Left renal pelvis (tissue), 4 donors: ENCODE measurements at regions not wholly inside any gene's neighbourhood (a gene's known extent, or its start where the extent isn't known, plus 50 kb on each side); places are given as distances from the start of the nearest gene placed in this dataset.

Experiments
- DNase-seq, 4 donors: peaks; one replicate each; pipeline ENCODE4 v3.0.0-alpha.2; 2013; ENCODE audit warnings: low read depth in 4 of 4, low spot score in 3 of 4

DNA sequence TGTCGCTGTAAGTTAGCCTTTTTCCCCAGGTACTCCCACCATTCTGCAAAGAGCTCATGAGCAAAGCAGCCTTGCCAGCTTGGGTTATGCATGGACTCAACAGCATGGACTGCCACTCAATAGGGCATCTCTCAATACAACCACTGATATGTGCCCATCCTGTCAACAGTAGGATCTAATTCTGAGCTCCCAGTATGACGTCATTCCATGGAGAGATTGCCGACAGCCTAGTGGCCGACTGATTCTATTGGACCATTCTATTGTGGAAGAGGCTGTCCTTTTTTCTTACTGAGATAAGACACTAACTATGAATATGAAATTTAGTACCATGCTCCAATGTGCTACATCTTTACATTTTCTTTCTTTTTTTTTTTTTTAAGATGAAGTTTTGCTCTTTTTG, 2389.0 kb upstream of the AGA start:
- DNase-seq: no peak

DNA sequence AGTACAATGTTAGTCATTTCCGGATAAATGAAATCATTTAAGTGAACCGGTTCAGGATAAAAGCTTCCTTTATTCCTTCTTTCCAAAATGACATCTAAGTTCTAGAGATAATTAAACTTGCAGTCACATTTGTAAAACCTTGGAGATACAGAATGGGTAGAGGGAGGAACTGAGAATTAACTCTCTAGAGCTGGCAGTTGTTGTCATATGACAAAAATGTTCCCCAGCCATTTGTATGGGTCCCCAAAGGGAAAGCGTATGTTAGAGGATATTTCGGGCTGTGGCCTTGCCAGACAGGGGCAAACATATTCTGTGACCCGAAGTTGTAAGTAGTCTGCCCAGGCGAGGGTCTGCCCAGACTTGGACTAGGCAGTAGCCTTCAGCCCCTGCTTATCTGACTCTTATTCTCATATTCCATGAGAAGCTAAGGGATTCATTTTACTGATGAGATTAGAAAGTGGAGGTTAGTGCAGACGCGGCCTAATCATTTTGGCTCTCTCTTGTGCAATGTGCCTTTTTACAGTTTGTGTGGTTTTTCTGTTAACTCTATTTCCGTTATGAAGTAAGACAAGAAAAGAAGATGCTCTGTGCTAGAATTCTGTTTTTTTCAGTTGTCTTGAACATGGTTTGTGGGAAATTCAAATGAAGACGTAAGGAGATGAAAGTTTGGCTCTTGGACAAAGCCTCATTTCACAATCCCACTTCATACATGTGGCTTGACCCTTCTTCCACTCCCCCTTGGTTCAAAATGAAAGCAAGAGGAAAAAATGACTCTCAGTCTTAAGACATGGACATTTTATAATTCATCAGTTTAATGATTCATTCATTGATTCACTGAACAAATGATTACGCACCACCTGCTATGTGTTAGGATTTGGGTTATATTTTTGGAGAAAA, 2394.2 kb upstream of the AGA start:
- DNase-seq: no peak

- no peak for DNase-seq
Measured at GRCh38 chr4:179843370-179843769, 2399.8 kb upstream of the TENM3 start.

GRCh38 chr4:179855469-179855868, 2387.7 kb upstream of the TENM3 start:
- no peak for DNase-seq

GRCh38 chr4:179858221-179858620, 2385.0 kb upstream of the TENM3 start:
- DNase-seq: no peak

DNA sequence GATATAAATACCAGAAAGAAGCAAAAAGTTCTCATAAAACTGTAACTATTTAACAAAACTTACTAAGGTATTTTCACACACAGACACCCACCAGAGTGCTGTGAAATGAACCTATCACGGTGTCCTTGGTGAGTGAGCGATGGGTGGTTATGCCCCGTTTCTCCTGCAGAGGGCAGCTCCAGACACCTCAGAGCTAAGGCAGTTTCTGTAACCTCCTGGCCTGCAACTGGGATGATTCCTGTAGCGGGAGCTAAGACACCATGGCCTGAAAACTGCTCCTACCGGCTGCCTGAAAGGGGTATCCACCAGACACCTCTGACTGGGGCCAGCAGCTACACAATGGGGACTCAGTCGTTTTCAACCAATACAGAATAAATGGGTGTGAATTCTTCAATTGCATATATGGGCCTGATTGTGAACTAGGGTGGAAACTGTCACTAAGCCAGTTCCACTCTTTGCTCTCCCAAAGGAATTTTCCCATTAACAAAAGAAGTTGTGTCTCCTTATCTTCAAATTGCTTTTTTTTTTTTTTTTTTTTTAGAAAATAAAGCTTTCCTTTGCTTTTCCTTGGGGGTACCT, 2375.8 kb upstream of the TENM3 start:
- DNase-seq: peak in 3 of 4 donors; percentile 10 to 36 (median 33)

GRCh38 chr4:179871726-179872125, 2371.5 kb upstream of the TENM3 start:
- DNase-seq: no peak

DNA sequence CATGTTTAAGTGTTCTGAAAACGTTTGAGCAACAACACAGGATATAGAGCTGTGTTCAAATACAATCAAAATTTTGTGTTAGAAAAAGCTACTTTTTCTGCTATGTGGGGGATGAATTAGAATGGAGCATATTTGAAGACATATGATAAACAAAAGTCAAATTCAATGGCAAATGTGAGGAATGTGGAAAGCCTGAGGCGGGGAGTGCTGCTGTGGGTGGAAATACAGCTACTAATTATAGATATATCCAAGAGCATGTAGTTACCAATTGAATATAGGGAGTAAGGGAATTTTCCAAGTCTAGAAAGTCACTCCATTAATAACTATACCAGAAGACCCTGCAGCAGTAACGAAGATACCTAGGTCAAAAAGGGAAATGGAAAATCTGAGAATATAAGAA, 2370.4 kb upstream of the TENM3 start:
- no peak for DNase-seq

- no peak for DNase-seq
Measured at GRCh38 chr4:179880756-179881155, 2362.4 kb upstream of the TENM3 start.

GRCh38 chr4:179894066-179894778, 2349.0 kb upstream of the TENM3 start:
- no peak for DNase-seq

DNA sequence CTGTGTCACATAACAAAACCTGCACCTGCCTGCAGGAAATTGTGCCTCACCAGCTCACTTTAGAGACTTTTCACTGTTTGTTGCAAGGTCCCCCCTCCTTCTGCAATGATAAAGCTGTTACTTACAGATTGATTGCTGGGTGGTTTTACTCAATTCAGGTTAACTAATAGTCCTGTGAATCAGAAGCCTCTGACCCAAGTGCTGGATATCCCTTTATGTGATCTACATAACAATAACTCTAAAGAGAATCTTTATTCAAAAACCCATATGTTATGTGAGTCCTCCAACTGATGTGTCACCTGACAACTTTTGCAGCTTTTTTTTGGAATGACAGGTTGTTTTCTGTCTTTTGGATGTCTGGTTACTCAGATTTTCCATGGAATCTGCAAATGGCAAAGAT, 2323.6 kb upstream of the TENM3 start:
- DNase-seq: no peak

DNA sequence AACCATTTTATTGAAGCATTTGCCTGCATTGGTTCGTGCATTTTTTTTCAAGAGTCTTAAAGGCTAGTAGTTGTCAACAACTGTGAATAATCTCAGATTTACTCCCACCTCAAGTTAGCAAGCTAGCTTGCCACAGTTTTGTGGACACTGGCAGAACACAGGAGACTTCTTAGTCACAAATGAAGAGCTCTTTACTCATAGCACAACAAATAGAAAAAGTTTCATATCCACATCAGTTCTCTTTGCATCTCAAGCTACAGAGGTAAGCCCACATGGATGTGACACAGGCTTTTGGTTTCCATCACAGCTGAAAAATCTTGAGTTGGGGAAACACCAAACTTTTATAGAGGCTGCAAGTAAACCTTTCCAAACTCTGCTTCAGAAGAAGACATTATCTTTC, 2315.7 kb upstream of the TENM3 start:
- DNase-seq: no peak

DNA sequence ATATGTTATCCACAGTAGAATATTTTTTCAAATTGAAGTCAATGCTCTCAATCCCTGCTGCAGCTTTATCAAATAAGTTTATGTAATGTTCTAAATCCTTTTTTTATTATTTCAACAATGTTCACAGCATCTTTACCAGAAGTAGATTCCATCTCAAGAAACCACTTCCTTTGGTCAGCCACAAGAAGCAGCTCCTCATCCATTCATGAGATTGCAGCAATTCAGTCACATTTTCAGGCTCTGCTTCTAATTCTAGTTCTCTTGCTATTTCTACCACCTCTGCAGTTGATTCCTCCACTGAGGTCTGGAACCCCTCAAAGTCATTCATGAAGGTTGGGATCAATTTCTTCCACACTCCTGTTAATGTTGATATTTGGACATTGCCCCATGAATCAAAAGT, 2301.3 kb upstream of the TENM3 start:
- DNase-seq: no peak

DNA sequence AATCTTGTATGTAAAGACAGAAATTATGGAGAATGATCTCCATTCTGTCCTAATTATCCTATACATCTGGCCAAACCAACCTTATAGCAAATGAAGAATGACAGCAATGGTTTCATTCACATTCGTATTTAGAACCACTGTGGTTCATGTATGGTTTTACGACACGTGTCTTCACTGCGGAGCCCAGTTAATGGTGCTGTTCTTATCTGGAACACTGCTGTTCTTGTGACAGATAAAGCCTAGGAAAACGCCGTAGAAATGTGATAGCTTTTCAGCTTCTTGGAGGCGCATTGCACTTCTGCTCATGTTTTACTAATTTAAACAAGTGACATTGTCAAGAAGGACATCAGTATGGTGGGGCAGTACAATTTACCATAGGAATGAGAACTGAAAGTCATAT, 2266.4 kb upstream of the TENM3 start:
- no peak for DNase-seq

DNA sequence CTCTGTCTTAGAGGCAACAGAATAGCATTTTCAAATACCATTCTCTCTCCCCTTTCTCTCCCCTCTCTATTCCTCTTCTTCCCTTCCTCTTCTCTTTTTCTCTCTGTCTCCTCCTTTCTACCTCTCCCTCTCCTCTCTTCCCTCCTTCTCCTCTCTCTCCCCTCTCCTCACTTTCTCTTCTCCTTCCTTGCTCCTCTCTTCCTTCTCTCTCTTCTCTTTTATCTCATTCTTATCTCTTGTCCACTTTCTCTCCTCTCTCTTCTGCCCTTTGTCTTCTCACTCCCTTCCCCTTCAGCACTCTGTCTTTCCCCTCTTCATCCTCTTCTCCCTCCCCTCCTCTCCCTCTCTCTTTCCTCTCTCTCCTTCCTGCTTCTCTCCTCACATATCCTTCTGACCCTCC, 2265.8 kb upstream of the TENM3 start:
- DNase-seq: no peak

DNA sequence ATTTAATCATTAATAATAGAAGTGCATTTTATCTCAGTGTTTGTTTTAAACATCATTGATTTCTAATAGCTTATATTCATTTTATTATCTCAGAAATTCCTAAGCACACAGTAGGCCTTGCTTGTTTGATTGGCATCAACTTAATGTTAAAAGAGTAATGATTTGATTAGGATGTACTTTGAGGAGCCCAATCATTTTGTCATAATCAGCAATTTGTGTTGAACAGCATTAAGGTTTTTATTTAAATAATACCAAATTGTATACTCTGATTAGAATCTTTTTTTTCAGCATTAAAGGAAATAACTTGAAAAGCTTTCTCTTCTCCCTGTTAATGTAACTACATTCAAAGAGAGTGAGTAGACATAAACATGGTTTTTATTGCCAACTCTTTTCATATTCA, 2262.0 kb upstream of the TENM3 start:
- no peak for DNase-seq

DNA sequence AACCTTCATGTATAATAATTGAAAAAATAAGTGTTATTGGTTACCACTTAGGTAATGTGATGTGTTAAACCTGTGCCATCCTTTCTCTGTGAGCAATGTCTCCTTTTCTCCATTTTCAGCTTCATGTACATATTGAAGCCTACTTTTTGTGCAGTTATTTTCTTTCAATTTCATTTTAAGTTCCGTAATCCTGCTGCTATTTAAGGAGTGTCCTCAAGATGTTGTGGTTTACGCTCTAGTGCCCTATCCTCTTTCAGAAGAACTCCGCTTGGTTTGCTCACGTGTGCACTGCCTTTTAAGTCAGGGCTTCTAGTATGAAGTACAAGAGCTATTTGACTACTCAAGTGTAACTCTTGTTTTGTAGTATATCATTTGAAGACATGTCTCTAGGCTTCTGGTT, 2253.2 kb upstream of the TENM3 start:
- peak in 3 of 4 donors; percentile 8 to 26 (median 22) for DNase-seq

DNA sequence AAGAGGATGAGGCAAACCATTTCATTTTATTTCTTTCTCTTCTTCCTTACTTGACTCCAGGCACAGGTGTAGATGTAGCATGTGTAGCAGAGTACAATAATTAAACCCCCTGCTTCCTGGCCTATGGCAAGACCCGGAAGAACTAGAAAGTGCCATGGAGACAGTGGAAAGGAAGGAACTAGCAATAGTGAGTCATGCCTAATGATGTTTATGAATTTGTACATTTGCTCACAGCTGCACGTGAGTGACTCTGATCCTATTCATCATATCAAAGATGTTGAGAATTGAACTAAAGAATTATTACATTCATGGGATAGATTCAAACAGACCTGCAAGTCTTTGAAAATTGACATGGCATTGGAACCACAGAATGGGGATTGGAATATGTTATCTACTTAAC, 2233.9 kb upstream of the TENM3 start:
- no peak for DNase-seq

DNA sequence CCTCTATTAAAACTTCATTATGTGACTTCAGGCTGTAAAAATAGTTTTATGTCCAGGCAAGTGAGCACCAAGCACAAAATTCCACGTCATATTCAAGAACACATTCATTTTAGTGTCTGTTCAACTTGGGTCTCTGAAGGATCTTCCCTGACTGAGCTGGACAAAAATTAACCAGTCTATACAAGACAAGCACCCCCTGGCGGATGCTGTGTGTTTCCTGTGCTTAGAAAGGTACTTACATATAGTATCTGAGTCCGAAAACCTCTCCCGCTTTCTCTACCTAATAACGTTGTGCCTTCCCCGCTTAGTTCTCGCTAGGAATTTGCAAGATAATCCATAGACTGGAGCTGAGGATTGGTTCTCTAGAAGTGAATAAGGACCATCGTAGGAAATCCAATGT, 2214.5 kb upstream of the TENM3 start:
- DNase-seq: peak in 2 of 4 donors; percentile 3 to 6

DNA sequence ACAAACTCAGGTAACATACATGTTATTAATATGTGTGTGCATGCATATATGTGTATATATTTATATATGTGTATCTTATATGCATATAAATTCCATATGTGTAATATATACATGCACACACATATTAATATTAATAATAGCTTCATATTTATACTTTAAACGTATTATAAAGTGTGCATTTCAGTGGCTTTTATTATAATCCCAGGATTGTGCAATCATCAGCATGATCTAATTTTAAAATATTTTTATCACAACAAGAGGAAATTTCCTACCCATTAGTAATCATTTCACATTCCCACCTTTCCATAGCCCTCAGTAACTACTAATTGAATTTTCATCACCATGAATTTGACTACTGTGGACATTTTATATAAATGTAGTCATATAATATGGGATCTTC, 2211.9 kb upstream of the TENM3 start:
- no peak for DNase-seq

GRCh38 chr4:180041576-180041975, 2201.6 kb upstream of the TENM3 start:
- no peak for DNase-seq

- no peak for DNase-seq
Measured at GRCh38 chr4:180052629-180053028, 2190.6 kb upstream of the TENM3 start.
